Epithelial cell of proximal tubule (primary cell): ENCODE measurements at regions not wholly inside any gene's neighbourhood (a gene's known extent, or its start where the extent isn't known, plus 50 kb on each side); places are given as distances from the start of the nearest gene placed in this dataset.

Experiments used
- DNase-seq: peaks from one replicate; pipeline ENCODE4 v3.0.0-alpha.2; 2011; ENCODE audit warnings: low read depth
- H3K4me3 ChIP-seq: 2 replicates; pipeline ENCODE4 v1.5.1; 2011; ENCODE audit warnings: low read depth, mild to moderate bottlenecking, low read length
- TF ChIP-seq, protein P1 (sequence below): conservative IDR thresholded peaks from 2 replicates; pipeline ENCODE4 v1.5.1; 2012; ENCODE audit warnings: low read depth, mild to moderate bottlenecking, low read length

DNA sequence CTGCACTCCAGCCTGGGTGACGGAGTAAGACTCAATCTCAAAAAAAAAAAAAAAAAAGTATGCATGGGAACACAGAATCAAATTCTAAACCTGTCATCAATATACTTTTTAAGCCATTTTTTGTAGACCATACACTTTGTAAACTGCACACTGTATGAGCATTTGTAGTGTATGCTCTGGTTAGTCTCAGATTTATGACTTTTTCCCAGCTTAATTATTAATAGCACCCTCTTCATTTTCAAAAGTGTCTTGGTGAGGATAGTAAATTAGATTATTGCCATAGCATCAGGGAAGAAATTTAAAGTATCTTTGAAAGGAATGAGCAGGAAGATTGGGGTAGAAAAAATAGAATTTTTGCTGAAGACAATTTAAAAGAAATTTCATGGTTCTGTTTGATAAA lies 330.8 kb upstream of the RSPO3 start:
- TF ChIP-seq, protein P1, sequence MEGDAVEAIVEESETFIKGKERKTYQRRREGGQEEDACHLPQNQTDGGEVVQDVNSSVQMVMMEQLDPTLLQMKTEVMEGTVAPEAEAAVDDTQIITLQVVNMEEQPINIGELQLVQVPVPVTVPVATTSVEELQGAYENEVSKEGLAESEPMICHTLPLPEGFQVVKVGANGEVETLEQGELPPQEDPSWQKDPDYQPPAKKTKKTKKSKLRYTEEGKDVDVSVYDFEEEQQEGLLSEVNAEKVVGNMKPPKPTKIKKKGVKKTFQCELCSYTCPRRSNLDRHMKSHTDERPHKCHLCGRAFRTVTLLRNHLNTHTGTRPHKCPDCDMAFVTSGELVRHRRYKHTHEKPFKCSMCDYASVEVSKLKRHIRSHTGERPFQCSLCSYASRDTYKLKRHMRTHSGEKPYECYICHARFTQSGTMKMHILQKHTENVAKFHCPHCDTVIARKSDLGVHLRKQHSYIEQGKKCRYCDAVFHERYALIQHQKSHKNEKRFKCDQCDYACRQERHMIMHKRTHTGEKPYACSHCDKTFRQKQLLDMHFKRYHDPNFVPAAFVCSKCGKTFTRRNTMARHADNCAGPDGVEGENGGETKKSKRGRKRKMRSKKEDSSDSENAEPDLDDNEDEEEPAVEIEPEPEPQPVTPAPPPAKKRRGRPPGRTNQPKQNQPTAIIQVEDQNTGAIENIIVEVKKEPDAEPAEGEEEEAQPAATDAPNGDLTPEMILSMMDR = no peak
- DNase-seq = no peak

DNA sequence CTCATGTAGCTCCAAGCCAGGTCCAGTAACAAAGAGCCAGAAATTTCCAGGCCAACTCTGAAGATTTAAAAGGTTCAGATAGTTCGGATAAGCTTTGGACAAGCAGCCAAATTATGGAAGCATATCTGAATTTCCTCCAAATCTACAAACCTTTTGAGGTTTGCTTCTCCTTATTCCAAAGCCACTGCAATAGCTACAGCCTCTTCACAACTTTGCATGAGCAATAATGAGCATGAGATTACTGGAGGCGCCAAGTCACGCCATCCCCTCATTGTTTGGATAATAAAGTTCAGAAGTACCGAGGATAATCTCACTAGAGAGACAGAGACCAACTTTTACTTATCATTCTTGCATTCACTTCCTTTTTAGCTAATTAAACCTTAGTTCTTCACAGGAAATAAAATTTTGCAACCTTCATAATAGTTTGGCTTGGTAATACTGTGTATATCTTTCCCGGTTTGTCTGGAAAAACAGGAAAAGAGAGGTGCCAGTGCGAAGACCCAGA lies 329.6 kb upstream of the RSPO3 start:
- H3K4me3 ChIP-seq = no peak overlapping the region
- DNase-seq = no peak
- TF ChIP-seq, protein P1 = no peak

More for the DNA sequence above, 330.8 kb upstream of the RSPO3 start:
- no peak overlapping the region for H3K4me3 ChIP-seq

DNA sequence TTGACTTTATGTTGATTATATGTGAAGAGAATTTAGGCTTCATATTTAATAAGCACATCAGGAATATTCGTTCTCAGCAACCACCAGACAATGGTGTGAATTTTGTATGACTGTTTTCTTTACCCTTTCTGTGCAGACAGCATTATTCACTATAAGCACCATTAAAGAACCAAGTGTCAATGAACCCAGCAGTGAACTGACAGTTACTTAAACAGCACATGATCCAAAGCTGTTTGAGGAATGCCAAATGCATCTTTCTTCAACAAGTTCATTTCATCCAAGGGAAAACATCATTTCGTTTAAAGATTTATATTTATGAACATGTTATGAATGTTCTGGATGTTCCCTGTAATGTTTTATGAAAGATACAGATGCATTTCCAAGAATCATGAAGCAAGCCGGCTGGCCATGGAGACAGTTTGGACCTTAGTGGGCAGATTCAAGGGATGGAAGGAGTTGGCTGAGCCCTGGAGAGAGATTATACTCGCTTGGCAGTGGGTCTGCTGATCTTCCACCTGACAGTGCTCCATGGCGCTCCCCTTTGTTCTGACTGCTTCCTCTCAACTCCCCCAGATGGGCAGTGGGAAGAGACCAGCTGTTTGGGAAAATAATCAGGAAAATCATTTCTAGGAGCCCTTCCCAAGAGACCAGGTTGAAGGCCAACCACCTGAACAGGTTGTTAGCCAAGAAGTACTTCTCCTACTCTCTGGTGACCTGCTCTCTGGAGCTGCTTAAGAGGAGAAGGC lies 326.0 kb upstream of the RSPO3 start:
- DNase-seq = no peak
- TF ChIP-seq, protein P1 = no peak
- no peak overlapping the region for H3K4me3 ChIP-seq

DNA sequence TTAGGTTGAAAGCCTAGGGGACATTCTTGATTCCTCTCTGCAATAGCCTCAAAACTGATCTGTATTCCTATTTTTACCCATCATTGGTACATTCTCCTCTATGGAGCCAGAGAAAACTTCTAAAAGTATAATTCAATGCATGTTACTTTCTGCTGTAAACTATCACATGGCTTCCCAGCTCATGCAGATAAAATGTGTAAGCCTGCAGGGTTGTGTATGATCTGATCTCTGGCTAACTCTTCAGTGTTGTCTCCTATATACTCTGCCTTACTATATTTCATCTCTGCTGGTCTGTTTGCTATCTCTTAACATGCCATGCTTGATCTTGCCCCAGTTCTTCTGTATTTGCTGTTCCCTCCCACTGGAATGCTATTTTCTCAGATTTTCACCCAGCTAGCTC lies 323.3 kb upstream of the RSPO3 start:
- TF ChIP-seq, protein P1 = no peak
- DNase-seq = no peak
- no peak overlapping the region for H3K4me3 ChIP-seq

DNA sequence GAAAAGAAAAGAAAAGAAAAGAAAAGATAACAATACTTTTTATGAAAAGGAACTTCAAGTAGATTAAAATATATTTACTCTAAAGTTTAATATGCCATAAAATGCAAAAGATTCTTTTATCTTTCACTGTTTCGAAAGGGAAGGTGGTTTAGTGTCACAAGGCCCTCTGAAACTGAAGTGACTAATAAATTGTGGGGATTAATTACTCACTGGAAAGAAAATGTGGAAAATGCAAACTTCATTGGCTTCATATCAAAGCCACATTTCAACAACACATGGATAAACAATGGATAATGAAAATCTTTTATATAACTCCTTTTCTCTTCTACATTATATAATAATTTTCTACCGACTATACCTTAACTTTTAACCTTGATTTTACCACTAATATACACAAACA lies 320.5 kb upstream of the RSPO3 start:
- TF ChIP-seq, protein P1 = no peak
- H3K4me3 ChIP-seq = no peak overlapping the region
- DNase-seq = no peak

DNA sequence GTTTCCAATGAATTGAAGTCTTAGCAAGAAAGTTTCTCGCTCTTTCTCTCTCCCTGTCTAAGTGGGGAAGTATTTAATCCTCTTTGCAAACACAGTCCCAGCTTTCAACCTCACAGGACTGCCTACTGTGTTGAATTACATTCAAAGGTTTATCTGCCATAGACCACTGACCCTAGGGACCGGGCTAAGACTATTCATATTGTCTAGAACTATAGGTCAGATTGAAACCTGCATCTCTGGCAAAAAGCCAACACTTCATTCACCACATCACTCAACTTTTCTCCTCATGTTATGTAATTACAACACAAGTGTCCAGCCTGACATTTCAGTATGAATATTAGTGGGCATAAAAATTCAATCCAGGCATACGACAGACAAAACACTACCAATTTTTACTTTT lies 314.7 kb upstream of the RSPO3 start:
- TF ChIP-seq, protein P1 = no peak
- no peak overlapping the region for H3K4me3 ChIP-seq
- DNase-seq = no peak

DNA sequence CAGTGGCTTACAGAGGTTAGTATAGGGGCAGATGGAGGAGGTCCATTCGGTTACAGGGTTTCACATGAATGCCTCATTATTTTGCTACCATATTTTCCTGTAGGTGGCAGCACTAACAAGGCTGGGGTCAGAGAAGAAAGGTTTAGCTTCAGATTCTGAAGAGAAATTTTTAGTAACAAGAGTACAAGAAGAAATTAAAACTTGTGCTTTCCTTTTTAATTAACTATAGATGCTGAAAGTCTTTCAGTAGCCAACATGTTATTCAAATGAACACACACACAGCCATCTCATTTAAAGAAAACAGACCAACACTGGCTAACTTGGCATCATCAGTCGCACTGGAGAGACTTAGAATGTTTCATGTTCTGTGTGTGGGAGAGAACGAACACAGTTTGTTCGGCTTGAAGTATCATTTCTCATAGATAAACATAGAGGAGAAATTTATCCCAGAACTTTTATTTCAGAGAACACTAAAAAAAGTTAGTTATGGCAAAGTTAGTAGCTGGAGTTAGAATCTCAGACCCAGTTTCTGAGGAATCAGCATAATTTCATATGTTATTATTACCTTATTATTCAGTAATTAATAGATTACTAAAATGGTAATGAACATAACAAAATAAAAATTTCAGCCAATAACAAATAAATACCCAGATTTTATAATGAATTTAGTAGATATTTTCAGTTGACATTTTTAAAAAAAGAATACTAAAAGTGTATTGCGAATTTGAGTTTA lies 314.0 kb upstream of the RSPO3 start:
- TF ChIP-seq, protein P1 = peak; percentile 85
- H3K4me3 ChIP-seq = no peak overlapping the region
- DNase-seq = peak; percentile 3
